GM19025 (cell line): ENCODE measurements at regions not wholly inside any gene's neighbourhood (a gene's known extent, or its start where the extent isn't known, plus 50 kb on each side); places are given as distances from the start of the nearest gene placed in this dataset.
A peak's percentile ranks its signal among the peaks of the same experiment; 100 is the strongest.

Experiments
- ATAC-seq: cut with Tn5 transposase; IDR thresholded peaks from one replicate; pipeline ENCODE4 v1.9.1; 2021; ENCODE audit warnings: mild to moderate bottlenecking, low read depth, moderate library complexity; ENCODE audit not compliant: unreplicated experiment

- ATAC-seq, result no peak
These were observed 129.1 kb downstream of the TPRA1 start for GRCh38 chr3:127461286-127461910.

- ATAC-seq, result no peak
These were observed 130.6 kb downstream of the TPRA1 start for GRCh38 chr3:127459891-127460290.

- ATAC-seq, result no peak
These were observed 131.6 kb downstream of the TPRA1 start for GRCh38 chr3:127458696-127459604.

- ATAC-seq, result no peak
These were observed 132.9 kb downstream of the TPRA1 start for GRCh38 chr3:127457546-127458145.

GRCh38 chr3:127457094-127457475 lies 133.4 kb downstream of the TPRA1 start:
- ATAC-seq, result no peak

GRCh38 chr3:127456471-127457093 lies 134.0 kb downstream of the TPRA1 start:
- no peak for ATAC-seq

GRCh38 chr3:127455541-127456450 lies 134.7 kb downstream of the TPRA1 start:
- ATAC-seq, result peak; percentile 81

- ATAC-seq, result no peak
These were observed 135.6 kb downstream of the TPRA1 start for GRCh38 chr3:127454968-127455367.

GRCh38 chr3:127454051-127454450 lies 136.5 kb downstream of the TPRA1 start:
- ATAC-seq, result no peak

GRCh38 chr3:127452321-127452821 lies 138.2 kb downstream of the TPRA1 start:
- ATAC-seq, result no peak

GRCh38 chr3:127451321-127451720 lies 139.2 kb downstream of the TPRA1 start:
- ATAC-seq, result no peak

GRCh38 chr3:127450331-127450730 lies 140.2 kb downstream of the TPRA1 start:
- no peak for ATAC-seq

GRCh38 chr3:127449486-127450212 lies 140.9 kb downstream of the TPRA1 start:
- no peak for ATAC-seq

GRCh38 chr3:127448671-127449070 lies 141.9 kb downstream of the TPRA1 start:
- ATAC-seq, result no peak

GRCh38 chr3:127448161-127448561 lies 142.4 kb downstream of the TPRA1 start:
- no peak for ATAC-seq

- ATAC-seq, result no peak
These were observed 143.8 kb downstream of the TPRA1 start for GRCh38 chr3:127446756-127447155.

GRCh38 chr3:127445581-127446343 lies 144.8 kb downstream of the TPRA1 start:
- no peak for ATAC-seq

GRCh38 chr3:127444761-127445160 lies 145.8 kb downstream of the TPRA1 start:
- no peak for ATAC-seq
